ENCODE measurements at regions not wholly inside any gene's neighbourhood (a gene's known extent, or its start where the extent isn't known, plus 50 kb on each side); places are given as distances from the start of the nearest gene placed in this dataset.

- H3K27ac ChIP-seq (ENCODE audit: low read depth in 2 of 2, low read length in 2 of 2): no peak overlapping the region
- no peak for FAIRE-seq
- H3K4me3 ChIP-seq (ENCODE audit: low read length in 3 of 3): no peak overlapping the region
- no peaks in the 10 kb centered on the region for H3K36me3 ChIP-seq (ENCODE audit: control insufficient read depth in 2 of 3, insufficient read depth in 3 of 3, low read length in 3 of 3)
- H3K9me3 ChIP-seq (ENCODE audit: control insufficient read depth in 2 of 3, insufficient read depth in 1 of 3, low read length in 3 of 3): peaks cover 0 to 7% (median 0%) of the 10 kb centered on the region in 3 donors
- H3K4me1 ChIP-seq (ENCODE audit: control insufficient read depth in 2 of 3, insufficient read depth in 2 of 3, low read depth in 1 of 3, low read length in 3 of 3): no peaks in the 10 kb centered on the region
- no peak for DNase-seq
- no peak for TF ChIP-seq CTCF (IDR thresholded peaks at IDR 0.05; ENCODE audit: borderline replicate concordance, extremely low read depth, insufficient read depth)
- H3K9ac ChIP-seq (ENCODE audit: low read length in 3 of 3): no peak overlapping the region
- intact Hi-C loops (cut with DNase I): no loop called here
- H3K27me3 ChIP-seq (ENCODE audit: control insufficient read depth, insufficient read depth, low read length): no peaks in the 10 kb centered on the region
Observed at GRCh38 chr2:162934191-162934590, 95.6 kb upstream of the KCNH7 start.

GRCh38 chr2:162932416-162932815 is 93.8 kb upstream of the KCNH7 start:
- Histone ChIP-seq H3K9me3 (ENCODE audit: control insufficient read depth in 2 of 3, insufficient read depth in 1 of 3, low read length in 3 of 3) (peaks cover 0 to 7% (median 0%) of the 10 kb centered on the region in 3 donors), H3K4me3 (ENCODE audit: low read length in 3 of 3) (no peak overlapping the region), H3K36me3 (ENCODE audit: control insufficient read depth in 2 of 3, insufficient read depth in 3 of 3, low read length in 3 of 3) (no peaks in the 10 kb centered on the region), H3K27ac (ENCODE audit: low read depth in 2 of 2, low read length in 2 of 2) (no peak overlapping the region), H3K4me1 (ENCODE audit: control insufficient read depth in 2 of 3, insufficient read depth in 2 of 3, low read depth in 1 of 3, low read length in 3 of 3) (no peaks in the 10 kb centered on the region), H3K9ac (ENCODE audit: low read length in 3 of 3) (no peak overlapping the region), H3K27me3 (ENCODE audit: control insufficient read depth, insufficient read depth, low read length) (no peaks in the 10 kb centered on the region)
- FAIRE-seq (no peak), DNase-seq (no peak)
- TF ChIP-seq CTCF (IDR thresholded peaks at IDR 0.05; ENCODE audit: borderline replicate concordance, extremely low read depth, insufficient read depth): no peak
- intact Hi-C loops (cut with DNase I): no loop called here

GRCh38 chr2:162929571-162929970 is 91.0 kb upstream of the KCNH7 start:
- Histone ChIP-seq H3K36me3 (ENCODE audit: control insufficient read depth in 2 of 3, insufficient read depth in 3 of 3, low read length in 3 of 3) (no peaks in the 10 kb centered on the region), H3K4me1 (ENCODE audit: control insufficient read depth in 2 of 3, insufficient read depth in 2 of 3, low read depth in 1 of 3, low read length in 3 of 3) (no peaks in the 10 kb centered on the region), H3K27ac (ENCODE audit: low read depth in 2 of 2, low read length in 2 of 2) (no peak overlapping the region), H3K9ac (ENCODE audit: low read length in 3 of 3) (no peak overlapping the region), H3K27me3 (ENCODE audit: control insufficient read depth, insufficient read depth, low read length) (no peaks in the 10 kb centered on the region), H3K4me3 (ENCODE audit: low read length in 3 of 3) (no peak overlapping the region), H3K9me3 (ENCODE audit: control insufficient read depth in 2 of 3, insufficient read depth in 1 of 3, low read length in 3 of 3) (no peaks in the 10 kb centered on the region)
- DNase-seq: no peak
- FAIRE-seq: no peak
- intact Hi-C loops (cut with DNase I): no loop called here
- TF ChIP-seq CTCF (IDR thresholded peaks at IDR 0.05; ENCODE audit: borderline replicate concordance, extremely low read depth, insufficient read depth): no peak

GRCh38 chr2:162928356-162928755 is 89.8 kb upstream of the KCNH7 start:
- TF ChIP-seq CTCF (IDR thresholded peaks at IDR 0.05; ENCODE audit: borderline replicate concordance, extremely low read depth, insufficient read depth): no peak
- H3K27me3 ChIP-seq (ENCODE audit: control insufficient read depth, insufficient read depth, low read length): no peaks in the 10 kb centered on the region
- DNase-seq (no peak), FAIRE-seq (no peak)
- H3K4me1 ChIP-seq (ENCODE audit: control insufficient read depth in 2 of 3, insufficient read depth in 2 of 3, low read depth in 1 of 3, low read length in 3 of 3): no peaks in the 10 kb centered on the region
- H3K9me3 ChIP-seq (ENCODE audit: control insufficient read depth in 2 of 3, insufficient read depth in 1 of 3, low read length in 3 of 3): no peaks in the 10 kb centered on the region
- no peak overlapping the region for H3K9ac ChIP-seq (ENCODE audit: low read length in 3 of 3)
- H3K4me3 ChIP-seq (ENCODE audit: low read length in 3 of 3): no peak overlapping the region
- no peak overlapping the region for H3K27ac ChIP-seq (ENCODE audit: low read depth in 2 of 2, low read length in 2 of 2)
- no peaks in the 10 kb centered on the region for H3K36me3 ChIP-seq (ENCODE audit: control insufficient read depth in 2 of 3, insufficient read depth in 3 of 3, low read length in 3 of 3)
- intact Hi-C loops (cut with DNase I): no loop called here
